Osteocyte (in vitro differentiated cells): ENCODE measurements at regions not wholly inside any gene's neighbourhood (a gene's known extent, or its start where the extent isn't known, plus 50 kb on each side); places are given as distances from the start of the nearest gene placed in this dataset.
"Not testable (repeated sequence)": the region's sequence is repeated elsewhere in the genome, so short reads cannot be mapped to it uniquely, and the experiment has no call there.

ENCODE experiments used
- DNase-seq: peaks from one replicate; pipeline ENCODE4 v3.0.0; 2021; ENCODE audit warnings: mixed read lengths; ENCODE audit not compliant: unreplicated experiment; ENCODE audit errors: extremely low spot score
- H3K27ac Mint-ChIP-seq: one replicate; pipeline ENCODE4 v1.8.0; 2021; ENCODE audit warnings: mild to moderate bottlenecking, mixed read lengths; ENCODE audit not compliant: unreplicated experiment
- H3K27me3 Mint-ChIP-seq: one replicate; pipeline ENCODE4 v1.8.0; 2021; ENCODE audit warnings: mixed read lengths; ENCODE audit not compliant: unreplicated experiment
- H3K36me3 Mint-ChIP-seq: one replicate; pipeline ENCODE4 v1.8.0; 2021; ENCODE audit warnings: mixed read lengths; ENCODE audit not compliant: unreplicated experiment
- H3K4me1 Mint-ChIP-seq: one replicate; pipeline ENCODE4 v1.8.0; 2021; ENCODE audit warnings: mixed read lengths; ENCODE audit not compliant: unreplicated experiment
- H3K4me3 Mint-ChIP-seq: one replicate; pipeline ENCODE4 v1.8.0; 2021; ENCODE audit warnings: mild to moderate bottlenecking, moderate library complexity, mixed read lengths; ENCODE audit not compliant: unreplicated experiment
- H3K9me3 Mint-ChIP-seq: one replicate; pipeline ENCODE4 v1.8.0; 2021; ENCODE audit warnings: mixed read lengths; ENCODE audit not compliant: unreplicated experiment
- TF ChIP-seq, protein P1 (sequence below): fragments of 200-600 bp; sonication (generic); IDR thresholded peaks from 2 replicates; pipeline ENCODE4 v1.5.0; 2021; ENCODE audit warnings: antibody characterized with exemption, mild to moderate bottlenecking, moderate library complexity

DNA sequence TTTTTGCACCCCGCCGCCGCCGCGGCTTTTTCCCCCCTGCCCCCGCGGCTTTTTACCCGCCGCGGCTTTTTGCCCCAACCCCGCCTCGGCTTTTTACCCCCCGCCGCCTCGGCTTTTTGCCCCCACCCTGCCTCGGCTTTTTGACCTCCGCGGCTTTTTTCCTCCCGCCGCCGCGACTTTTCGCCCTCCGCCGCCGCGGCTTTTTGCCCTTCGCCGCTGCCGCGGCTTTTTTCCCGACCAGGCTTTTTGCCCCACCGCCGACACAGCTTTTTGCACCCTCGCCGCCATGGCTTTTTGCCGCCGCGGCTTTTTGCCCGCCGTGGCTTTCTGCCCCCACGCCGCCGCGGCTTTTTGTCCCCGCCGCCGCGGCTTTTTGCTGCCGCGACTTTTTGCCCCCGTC is 137.0 kb upstream of the TP53TG3D start:
- no peak overlapping the region for H3K4me3 Mint-ChIP-seq
- H3K4me1 Mint-ChIP-seq: no peaks in the 10 kb centered on the region
- H3K27me3 Mint-ChIP-seq: no peaks in the 10 kb centered on the region
- no peaks in the 10 kb centered on the region for H3K36me3 Mint-ChIP-seq
- no peak for DNase-seq
- H3K9me3 Mint-ChIP-seq: no peaks in the 10 kb centered on the region
- no peak overlapping the region for H3K27ac Mint-ChIP-seq
- TF ChIP-seq, protein P1, sequence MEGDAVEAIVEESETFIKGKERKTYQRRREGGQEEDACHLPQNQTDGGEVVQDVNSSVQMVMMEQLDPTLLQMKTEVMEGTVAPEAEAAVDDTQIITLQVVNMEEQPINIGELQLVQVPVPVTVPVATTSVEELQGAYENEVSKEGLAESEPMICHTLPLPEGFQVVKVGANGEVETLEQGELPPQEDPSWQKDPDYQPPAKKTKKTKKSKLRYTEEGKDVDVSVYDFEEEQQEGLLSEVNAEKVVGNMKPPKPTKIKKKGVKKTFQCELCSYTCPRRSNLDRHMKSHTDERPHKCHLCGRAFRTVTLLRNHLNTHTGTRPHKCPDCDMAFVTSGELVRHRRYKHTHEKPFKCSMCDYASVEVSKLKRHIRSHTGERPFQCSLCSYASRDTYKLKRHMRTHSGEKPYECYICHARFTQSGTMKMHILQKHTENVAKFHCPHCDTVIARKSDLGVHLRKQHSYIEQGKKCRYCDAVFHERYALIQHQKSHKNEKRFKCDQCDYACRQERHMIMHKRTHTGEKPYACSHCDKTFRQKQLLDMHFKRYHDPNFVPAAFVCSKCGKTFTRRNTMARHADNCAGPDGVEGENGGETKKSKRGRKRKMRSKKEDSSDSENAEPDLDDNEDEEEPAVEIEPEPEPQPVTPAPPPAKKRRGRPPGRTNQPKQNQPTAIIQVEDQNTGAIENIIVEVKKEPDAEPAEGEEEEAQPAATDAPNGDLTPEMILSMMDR: no peak

DNA sequence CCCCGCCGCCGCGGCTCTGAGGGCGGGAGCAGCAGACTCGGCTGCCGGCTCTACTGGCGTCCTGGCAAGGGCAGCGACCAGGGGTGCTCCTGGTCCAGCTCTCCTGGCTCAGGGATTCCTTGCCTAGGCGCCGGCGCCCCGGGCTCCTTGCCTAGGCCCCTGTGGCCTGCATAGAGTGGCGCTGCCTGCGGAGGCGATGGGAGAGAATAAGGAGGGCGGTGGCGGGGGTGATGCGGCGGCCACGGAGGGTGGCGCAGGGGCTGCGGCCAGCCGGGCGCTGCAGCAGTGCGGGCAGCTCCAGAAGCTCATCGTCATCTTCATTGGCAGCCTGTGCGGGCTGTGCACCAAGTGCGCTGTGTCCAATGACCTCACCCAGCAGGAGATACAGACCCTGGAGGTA is 136.6 kb upstream of the TP53TG3D start:
- not testable (repeated sequence) for H3K9me3 Mint-ChIP-seq, H3K27me3 Mint-ChIP-seq, H3K36me3 Mint-ChIP-seq, DNase-seq, H3K27ac Mint-ChIP-seq, H3K4me1 Mint-ChIP-seq, H3K4me3 Mint-ChIP-seq

DNA sequence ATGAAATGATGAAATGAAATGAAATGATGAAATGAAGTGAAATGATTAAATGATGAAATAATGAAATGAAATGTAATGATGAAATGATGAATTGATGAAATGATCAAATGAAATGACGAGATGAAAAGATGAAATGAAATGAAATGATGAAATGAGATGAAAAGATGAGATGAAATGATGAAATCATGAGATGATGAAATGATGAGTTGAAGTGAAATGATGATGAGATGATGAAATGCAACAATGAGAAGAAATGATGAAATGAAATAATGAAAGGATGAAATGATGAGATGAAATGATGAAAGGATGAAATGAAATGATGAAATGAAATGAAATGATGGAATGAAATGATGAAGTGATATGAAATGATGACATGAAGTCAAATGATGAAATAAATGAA is 132.7 kb upstream of the TP53TG3D start:
- H3K27ac Mint-ChIP-seq, H3K4me3 Mint-ChIP-seq, H3K36me3 Mint-ChIP-seq, H3K27me3 Mint-ChIP-seq, H3K9me3 Mint-ChIP-seq, DNase-seq, H3K4me1 Mint-ChIP-seq: not testable (repeated sequence)

DNA sequence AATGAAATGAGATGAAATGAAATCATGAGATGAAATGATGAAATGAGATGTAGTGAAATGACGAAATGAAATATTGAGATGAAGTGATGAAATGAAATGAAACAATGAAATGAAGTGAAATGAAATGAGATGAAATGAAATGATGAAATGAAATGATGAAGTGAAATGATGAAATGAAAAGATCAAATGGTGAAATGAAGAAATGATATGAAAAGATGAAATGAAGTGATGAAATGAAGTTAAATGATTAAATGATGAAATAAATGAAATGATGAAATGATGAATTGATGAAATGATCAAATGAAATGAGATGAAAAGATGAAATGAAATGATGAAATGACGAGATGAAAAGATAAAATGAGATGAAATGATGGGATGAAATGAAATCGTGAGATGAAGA is 132.3 kb upstream of the TP53TG3D start:
- H3K27ac Mint-ChIP-seq, DNase-seq: not testable (repeated sequence)

DNA sequence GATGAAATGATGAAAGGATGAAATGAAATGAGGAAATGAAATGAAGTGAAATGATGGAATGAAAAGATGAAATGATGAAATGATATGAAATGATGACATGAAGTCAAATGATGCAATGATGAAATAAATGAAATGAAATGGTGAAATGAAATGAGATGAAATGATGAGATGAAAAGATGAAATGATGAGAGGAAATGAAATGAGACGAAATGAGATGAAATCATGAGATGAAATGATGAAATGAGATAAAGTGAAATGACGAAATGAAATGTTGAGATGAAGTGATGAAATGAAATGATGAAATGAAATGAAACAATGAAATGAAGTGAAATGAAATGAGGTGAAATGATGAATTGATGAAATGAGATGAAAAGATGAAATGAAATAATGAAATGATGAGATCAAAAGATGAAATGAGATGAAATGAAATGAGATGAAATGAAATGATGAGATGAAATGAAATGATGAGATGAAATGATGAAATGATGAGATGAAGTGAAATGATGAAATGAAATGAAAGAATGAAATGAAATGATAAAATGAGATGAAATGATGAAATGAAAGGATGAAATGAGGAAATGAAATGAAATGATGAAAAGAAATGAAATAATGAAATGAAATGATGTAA is 131.7 kb upstream of the TP53TG3D start:
- not testable (repeated sequence) for H3K27me3 Mint-ChIP-seq, H3K27ac Mint-ChIP-seq, H3K9me3 Mint-ChIP-seq, H3K36me3 Mint-ChIP-seq, H3K4me1 Mint-ChIP-seq, H3K4me3 Mint-ChIP-seq, DNase-seq

More for the DNA sequence above, 132.3 kb upstream of the TP53TG3D start:
- H3K9me3 Mint-ChIP-seq, H3K27me3 Mint-ChIP-seq, H3K36me3 Mint-ChIP-seq, H3K4me1 Mint-ChIP-seq, H3K4me3 Mint-ChIP-seq: not testable (repeated sequence)

DNA sequence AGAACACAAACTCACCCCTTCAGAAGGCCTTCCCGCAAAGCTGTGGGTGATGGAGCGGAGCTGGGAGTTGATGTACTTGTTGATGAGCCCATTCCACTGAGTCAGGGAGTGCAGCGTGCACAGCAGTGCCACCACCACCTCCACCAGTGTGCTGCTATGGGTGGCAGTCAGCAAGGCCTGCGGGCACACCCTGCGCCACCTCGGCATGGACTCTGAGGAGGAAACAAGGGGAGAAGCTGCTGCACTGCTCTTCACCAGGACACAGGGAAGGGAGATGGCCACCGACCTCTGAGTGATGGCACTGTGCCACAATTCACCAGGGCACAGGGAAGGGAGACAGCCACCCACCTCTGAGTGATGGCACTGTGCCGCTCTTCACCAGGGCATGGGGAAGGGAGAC is 100.7 kb upstream of the TP53TG3D start:
- not testable (repeated sequence) for H3K27ac Mint-ChIP-seq, H3K4me1 Mint-ChIP-seq, H3K36me3 Mint-ChIP-seq, H3K4me3 Mint-ChIP-seq, DNase-seq, H3K9me3 Mint-ChIP-seq, H3K27me3 Mint-ChIP-seq

DNA sequence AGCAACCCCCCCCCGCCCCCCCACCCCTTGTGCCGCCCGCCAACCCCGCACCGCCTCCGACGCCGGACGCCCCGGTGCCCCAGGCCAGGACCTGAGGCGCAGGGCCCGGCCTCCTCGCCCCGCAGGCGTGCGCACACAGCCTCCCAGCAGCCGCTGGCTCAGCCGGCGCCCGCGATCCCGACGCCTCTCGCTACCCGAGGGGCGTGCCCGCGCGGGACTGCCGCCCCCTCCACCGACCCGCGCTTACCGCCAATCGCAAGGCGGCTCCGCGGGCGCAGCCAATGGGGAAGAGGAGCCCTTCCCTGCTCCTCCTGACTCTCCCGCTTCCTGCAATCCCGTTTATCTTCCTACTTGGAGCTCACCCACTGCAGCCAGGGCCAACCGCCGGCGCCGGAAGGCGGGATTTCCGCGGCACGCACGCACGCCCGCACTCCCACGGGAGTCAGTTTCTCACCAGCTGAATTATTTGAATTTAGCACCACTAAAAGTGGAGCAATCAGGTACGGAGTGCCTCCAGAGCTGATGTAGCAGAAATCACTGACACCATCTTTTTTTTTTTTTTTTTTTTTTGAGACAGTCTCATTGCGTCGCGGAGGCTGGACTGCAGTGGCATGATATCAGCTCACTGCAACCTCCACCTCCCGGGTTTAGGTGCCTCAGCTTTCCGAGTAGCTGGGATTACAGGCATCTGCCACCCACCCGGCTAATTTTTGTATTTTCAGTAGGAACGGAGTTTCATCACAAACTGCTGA is 65.0 kb upstream of the TP53TG3D start:
- DNase-seq, H3K4me1 Mint-ChIP-seq, H3K9me3 Mint-ChIP-seq, H3K4me3 Mint-ChIP-seq, H3K36me3 Mint-ChIP-seq, H3K27ac Mint-ChIP-seq, H3K27me3 Mint-ChIP-seq: not testable (repeated sequence)

DNA sequence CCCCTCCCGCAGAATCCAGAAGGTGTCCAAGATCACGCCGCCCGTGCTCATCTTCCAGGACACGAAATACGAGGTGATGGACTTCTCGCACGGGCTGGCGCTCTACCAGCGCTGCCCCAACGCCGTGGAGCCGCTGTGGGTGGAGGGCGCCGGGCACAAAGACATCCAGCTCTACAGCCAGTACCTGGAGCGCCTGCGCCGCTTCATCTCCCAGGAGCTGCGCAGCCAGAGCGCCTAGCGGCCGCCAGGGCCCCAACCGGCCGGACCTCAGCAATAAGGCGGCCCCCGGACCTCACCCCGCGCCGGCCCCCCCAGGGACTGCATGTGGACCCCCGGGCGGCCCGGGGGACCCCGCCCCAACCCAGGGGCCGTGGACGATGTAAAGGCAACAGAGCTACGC is 50.5 kb upstream of the TP53TG3D start:
- not testable (repeated sequence) for DNase-seq, H3K36me3 Mint-ChIP-seq, H3K4me3 Mint-ChIP-seq, H3K9me3 Mint-ChIP-seq, H3K27ac Mint-ChIP-seq, H3K4me1 Mint-ChIP-seq, H3K27me3 Mint-ChIP-seq
